A549 (cell line): ENCODE measurements at regions not wholly inside any gene's neighbourhood (a gene's known extent, or its start where the extent isn't known, plus 50 kb on each side); places are given as distances from the start of the nearest gene placed in this dataset.
A peak's percentile ranks its signal among the peaks of the same experiment; 100 is the strongest.

Experiments
- CEBPB ChIP-seq, 2 experiments: fragments of >200 bp in 1 of 2; sonication (Bioruptor Twin) in 1 of 2; formaldehyde crosslinking in 1 of 2; IDR thresholded peaks; 2 replicates each; pipeline ENCODE4 v1.6.1; 2012 to 2016
- CHD2 ChIP-seq: fragments of 150-350 bp; IDR thresholded peaks from 2 replicates; pipeline ENCODE4 v1.6.1; 2014; ENCODE audit warnings: low read length; ENCODE audit not compliant: partially characterized antibody
- CTCF ChIP-seq: fragments of >200 bp; sonication (Bioruptor Twin); formaldehyde crosslinking; IDR thresholded peaks from 3 replicates; pipeline ENCODE4 v1.5.1; 2016
- EHMT2 ChIP-seq: fragments of 200-600 bp; sonication (generic); IDR thresholded peaks from 2 replicates; pipeline ENCODE4 v1.6.1; 2016; ENCODE audit warnings: antibody characterized with exemption, low read depth, mild to moderate bottlenecking, moderate library complexity
- EP300 ChIP-seq, 2 experiments: fragments of >200 bp; sonication (Bioruptor Twin); formaldehyde crosslinking; IDR thresholded peaks; 2 replicates in 1 of 2; 3 replicates in 1 of 2; pipeline ENCODE4 v1.6.1; 2016 to 2017
- FOSL2 ChIP-seq, 2 experiments: fragments of 450-650 bp in 1 of 2; fragments of >200 bp in 1 of 2; sonication (Bioruptor Twin) in 1 of 2; formaldehyde crosslinking; IDR thresholded peaks; 2 replicates each; pipeline versions ENCODE4 v1.5.0 to v1.6.1; 2016 to 2020; ENCODE audit warnings: mild to moderate bottlenecking in 1 of 2, moderate library complexity in 1 of 2
- MAX ChIP-seq: IDR thresholded peaks from 2 replicates; pipeline ENCODE4 v1.6.1; 2012
- MAZ ChIP-seq: fragments of 150-350 bp; IDR thresholded peaks from 2 replicates; pipeline ENCODE4 v1.6.1; 2014; ENCODE audit warnings: antibody characterized with exemption, low read depth, low read length, borderline replicate concordance
- PBX3 ChIP-seq: IDR thresholded peaks from 2 replicates; pipeline ENCODE4 v1.6.1; 2012
- POLR2A ChIP-seq: IDR thresholded peaks from 2 replicates; pipeline ENCODE4 v1.6.1; 2012; ENCODE audit warnings: mild to moderate bottlenecking, low read length
- POLR2AphosphoS2 ChIP-seq: conservative IDR thresholded peaks from 2 replicates; pipeline ENCODE4 v1.6.1; 2012; ENCODE audit warnings: low read length, improper control_type of control experiment, inconsistent platforms
- RCOR1 ChIP-seq: fragments of 150-350 bp; IDR thresholded peaks from 2 replicates; pipeline ENCODE4 v1.6.1; 2014; ENCODE audit warnings: antibody characterized with exemption, low read length, low read depth
- REST ChIP-seq: fragments of 200-600 bp; sonication (generic); IDR thresholded peaks from 2 replicates; pipeline ENCODE4 v1.6.1; 2016; ENCODE audit warnings: antibody characterized with exemption, mild to moderate bottlenecking, moderate library complexity

GRCh38 chr12:92070054-92070863, 75.4 kb downstream of the BTG1 start:
- no peak for TF ChIP-seq FOSL2 (IDR thresholded peaks at IDR 0.05)
- peak; percentile 28; the same call in 1 of the 2 replicates for TF ChIP-seq FOSL2 (CRISPR knock-in tag; IDR thresholded peaks at IDR 0.05)
- no peak; the same call in 2 of the 3 replicates for TF ChIP-seq CTCF
- TF ChIP-seq CHD2, result no peak
- TF ChIP-seq MAX, result peak; percentile 54; the same call in 1 of the 2 replicates
- TF ChIP-seq POLR2AphosphoS2, result no peak
- TF ChIP-seq EP300 (IDR thresholded peaks at IDR 0.05), result no peak; a peak in 1 of 5 replicates
- no peak for TF ChIP-seq PBX3
- TF ChIP-seq RCOR1, result no peak
- no peak for TF ChIP-seq POLR2A
- TF ChIP-seq MAZ, result no peak
- TF ChIP-seq EHMT2, result no peak
- peak; percentile 55 to 61; a peak in 3 of 4 replicates for TF ChIP-seq CEBPB (IDR thresholded peaks at IDR 0.05)
- TF ChIP-seq REST, result no peak
